Motor neuron (in vitro differentiated cells): ENCODE measurements at regions not wholly inside any gene's neighbourhood (a gene's known extent, or its start where the extent isn't known, plus 50 kb on each side); places are given as distances from the start of the nearest gene placed in this dataset.
"Not testable (repeated sequence)": the region's sequence is repeated elsewhere in the genome, so short reads cannot be mapped to it uniquely, and the experiment has no call there.

ENCODE experiments used
- ATAC-seq, 8 experiments: fragments of 200-7000 bp; cut with Tn5 transposase; replicated peaks in 6 of 8; 2 replicates each; pipeline ENCODE4 v1.8.0; 2021; ENCODE audit warnings: mild to moderate bottlenecking in 8 of 8, moderate library complexity in 8 of 8
- H3K27ac ChIP-seq, 2 donors: fragments of 250-450 bp; sonication (Bioruptor Pico); 2 replicates each; pipeline ENCODE4 v1.9.0; 2021; ENCODE audit warnings: antibody characterized with exemption in 2 of 2, mild to moderate bottlenecking in 2 of 2, moderate library complexity in 1 of 2
- H3K4me1 ChIP-seq, 2 donors: fragments of 250-450 bp; sonication (Bioruptor Pico); replicated peaks in 1 of 2; 2 replicates each; pipeline ENCODE4 v1.6.1; 2021; ENCODE audit warnings: antibody characterized with exemption in 2 of 2, mild to moderate bottlenecking in 2 of 2, moderate library complexity in 1 of 2
- H3K4me3 ChIP-seq, 5 donors: fragments of 250-450 bp; sonication (Bioruptor Pico); 2 replicates each; pipeline ENCODE4 v1.9.0; 2021; ENCODE audit warnings: antibody characterized with exemption in 5 of 5, mild to moderate bottlenecking in 5 of 5, moderate library complexity in 4 of 5
- WGBS, 10 experiments: fragments of 450-650 bp; shearing (Covaris generic); methylation state at CpG; one replicate each; pipeline ENCODE4 v1.0.0; 2022; 5-methylcytosine and 5-hydroxymethylcytosine counted together
- in situ Hi-C, 9 experiments: fragments of 400-800 bp; cut with MboI; loops; one replicate each; pipeline ENCODE4 v1.15.0; 2021; ENCODE audit warnings: low sequenced_read_pairs in 9 of 9, low pct_unique_long_range_greater_than_20kb in 2 of 9; ENCODE audit not compliant: unreplicated experiment in 9 of 9

DNA sequence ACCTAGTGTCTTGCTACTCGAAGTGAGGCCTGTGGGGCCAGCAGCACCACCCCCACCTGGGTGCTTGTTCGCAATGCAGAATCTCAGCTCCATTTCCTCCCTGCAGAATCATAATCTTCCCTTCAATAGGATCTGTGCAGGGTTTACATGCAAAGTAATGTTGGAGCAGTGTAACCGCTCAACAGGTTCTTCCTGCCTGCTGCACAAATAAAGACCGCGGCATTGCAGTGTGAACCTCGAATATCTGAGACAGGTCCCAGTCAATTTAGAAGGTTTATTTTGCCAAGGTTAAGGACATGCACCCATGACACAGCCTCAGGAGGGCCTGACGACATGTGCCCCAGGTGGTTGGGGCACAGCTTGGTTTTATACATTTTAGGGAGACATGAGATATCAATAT lies 119.2 kb downstream of the TLR5 start:
- Histone ChIP-seq H3K27ac (no peak overlapping the region), H3K4me1 (peaks cover 0 to 15% of the 10 kb centered on the region in 2 donors), H3K4me3 (no peak overlapping the region)
- ATAC-seq, result no peak
- 80 to 93% (median 85%) methylated on average over 1 to 7 of the region's 7 CpGs; no CpG with 5 or more reads in 2 of the 10 experiments for WGBS, 10 experiments
- in situ Hi-C loops, result no loop called here

DNA sequence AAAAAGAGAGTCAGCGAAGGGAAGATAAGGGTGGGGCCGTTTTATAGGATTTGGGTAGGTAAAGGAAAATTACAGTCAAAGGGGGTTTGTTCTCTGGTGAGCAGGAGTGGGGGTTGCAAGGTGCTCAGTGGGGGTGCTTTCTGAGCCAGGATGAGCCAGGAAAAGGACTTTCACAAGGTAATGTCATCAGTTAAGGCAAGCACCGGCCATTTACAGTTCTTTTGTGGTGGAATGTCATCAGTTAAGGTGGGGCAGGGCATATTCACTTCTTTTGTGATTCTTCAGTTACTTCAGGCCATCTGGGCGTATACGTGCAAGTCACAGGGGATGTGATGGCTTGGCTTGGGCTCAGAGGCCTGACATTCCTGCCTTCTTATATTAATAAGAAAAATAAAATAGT lies 118.6 kb downstream of the TLR5 start:
- 68 to 100% (median 81%) methylated on average over 1 to 3 of the region's 5 CpGs; no CpG with 5 or more reads in 5 of the 10 experiments for WGBS, 10 experiments
- H3K27ac ChIP-seq, ATAC-seq, H3K4me3 ChIP-seq, in situ Hi-C loops: not testable (repeated sequence)
- peaks cover 0 to 15% of the 10 kb centered on the region in 2 donors for H3K4me1 ChIP-seq

DNA sequence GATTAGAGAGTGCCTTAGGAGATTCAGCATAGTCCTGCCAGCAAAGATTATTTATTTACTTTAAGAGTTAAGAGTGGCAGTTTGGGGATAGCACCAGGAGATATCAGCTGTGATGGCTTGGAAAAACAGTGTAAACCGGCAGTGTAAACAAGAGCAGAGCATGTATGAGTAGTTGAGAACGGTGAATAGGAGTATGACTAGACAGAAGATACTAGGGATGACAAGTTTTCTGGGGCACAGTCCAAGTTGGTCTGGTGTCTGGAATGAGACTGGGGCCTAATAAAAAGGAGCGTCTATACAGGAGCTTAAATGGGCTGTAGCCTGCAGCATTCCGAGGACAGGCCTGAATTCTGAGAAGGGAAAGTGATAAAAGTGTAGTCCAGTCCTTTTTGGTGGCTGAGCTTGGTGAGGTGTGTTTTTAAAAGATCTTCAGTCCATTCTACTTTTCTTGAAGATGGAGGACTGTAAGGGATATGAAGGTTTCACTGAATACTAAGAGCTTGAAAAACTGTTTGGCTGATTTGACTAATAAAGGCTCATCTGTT lies 117.8 kb downstream of the TLR5 start:
- H3K27ac ChIP-seq, H3K4me3 ChIP-seq, in situ Hi-C loops, ATAC-seq: not testable (repeated sequence)
- 83 to 100% (median 94%) methylated on average over 1 to 4 of the region's 4 CpGs; no CpG with 5 or more reads in 4 of the 10 experiments for WGBS, 10 experiments
- H3K4me1 ChIP-seq, result peaks cover under 1 to 15% of the 10 kb centered on the region in 2 donors

DNA sequence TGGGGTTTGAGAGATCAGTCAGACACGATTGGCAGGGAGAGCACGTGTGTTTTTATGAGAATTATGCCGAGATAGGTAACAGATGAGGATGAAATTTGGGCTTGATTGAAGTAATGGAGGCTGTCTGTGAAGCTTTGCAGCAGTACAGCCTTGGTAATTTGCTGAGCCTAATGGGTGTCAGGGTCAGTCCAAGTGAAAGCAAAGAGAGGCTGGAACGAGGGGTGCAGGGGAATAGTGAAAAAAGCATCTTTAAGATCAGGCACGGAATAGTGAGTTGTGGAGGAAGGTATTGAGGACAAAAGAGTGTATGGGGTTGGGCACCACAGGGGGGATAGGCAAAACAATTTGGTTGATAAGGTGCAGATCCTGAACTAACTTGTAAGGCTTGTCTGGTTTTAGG lies 116.4 kb downstream of the TLR5 start:
- WGBS, 10 experiments, result 83 to 100% methylated on average over 1 of the region's 5 CpGs; no CpG with 5 or more reads in 8 of the 10 experiments
- H3K4me3 ChIP-seq, in situ Hi-C loops, ATAC-seq, H3K27ac ChIP-seq: not testable (repeated sequence)
- peaks cover 14 to 29% of the 10 kb centered on the region in 2 donors for H3K4me1 ChIP-seq

DNA sequence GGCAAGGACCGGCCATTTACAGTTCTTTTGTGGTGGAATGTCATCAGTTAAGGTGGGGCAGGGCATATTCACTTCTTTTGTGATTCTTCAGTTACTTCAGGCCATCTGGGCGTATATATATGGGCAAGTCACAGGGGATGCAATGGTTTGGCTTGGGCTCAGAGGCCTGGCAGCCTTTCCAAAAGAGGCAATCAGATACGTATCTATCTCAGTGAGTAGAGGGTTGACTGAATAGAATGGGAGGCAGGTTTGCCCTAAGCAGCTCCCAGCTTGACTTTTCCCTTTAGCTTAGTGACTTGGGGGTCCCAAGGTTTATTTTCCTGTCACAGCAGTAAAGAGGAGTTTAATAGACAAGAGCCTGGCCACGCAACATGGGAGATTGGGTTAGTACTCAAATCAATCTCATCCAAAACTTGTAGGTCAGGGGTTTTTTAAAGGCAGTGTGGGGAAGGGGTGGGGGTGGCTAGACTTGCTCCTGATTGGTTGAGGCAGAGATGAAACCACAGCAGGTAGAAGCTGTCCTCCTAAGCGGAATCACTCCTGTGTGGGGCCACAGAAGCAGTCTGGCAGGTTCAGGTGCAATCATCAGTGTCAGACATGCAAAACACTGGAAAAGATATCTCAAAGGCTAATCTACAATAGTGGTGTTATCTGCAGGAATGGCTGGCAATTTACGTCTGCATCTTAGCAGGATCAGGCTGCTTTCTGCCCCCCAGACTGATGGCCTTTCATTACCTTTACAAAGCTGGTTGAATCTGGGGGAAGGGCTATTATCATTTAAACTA lies 112.9 kb downstream of the TLR5 start:
- in situ Hi-C loops, result no loop called here
- Histone ChIP-seq H3K4me3 (no peak overlapping the region), H3K27ac (no peak overlapping the region), H3K4me1 (peaks cover 14 to 17% of the 10 kb centered on the region in 2 donors)
- 10 to 100% (median 69%) methylated on average over 1 to 6 of the region's 6 CpGs; no CpG with 5 or more reads in 1 of the 10 experiments for WGBS, 10 experiments
- ATAC-seq, result peak in 2 of 8 experiments; percentile 24 to 32

DNA sequence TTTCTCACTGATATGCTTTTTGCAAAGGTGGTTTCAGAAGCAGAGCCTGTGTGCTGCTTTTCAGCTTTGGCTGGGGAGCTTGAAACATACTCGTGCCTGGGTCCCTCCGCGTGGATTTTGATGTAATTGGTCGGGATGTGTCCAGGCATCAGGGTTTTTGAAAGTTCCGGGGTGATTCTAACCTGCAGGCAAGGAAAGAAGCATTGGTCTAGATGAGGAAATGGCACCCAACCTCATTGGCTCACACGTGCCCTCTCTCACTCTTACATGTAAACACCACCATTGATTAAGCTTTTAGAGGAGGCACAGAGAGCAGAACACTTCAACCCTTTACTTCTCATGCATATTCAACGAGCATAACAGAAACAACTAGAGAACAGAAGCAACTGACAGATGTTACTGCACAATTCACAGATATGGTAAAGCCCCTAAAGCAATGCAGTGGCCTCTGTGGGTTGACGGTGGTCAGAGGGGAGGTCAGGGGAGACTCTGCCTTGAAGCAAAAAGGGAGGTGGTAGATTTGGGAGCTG lies 112.1 kb downstream of the TLR5 start:
- 20 to 83% (median 45%) methylated on average over 1 to 8 of the region's 8 CpGs; no CpG with 5 or more reads in 2 of the 10 experiments for WGBS, 10 experiments
- no peak overlapping the region for H3K27ac ChIP-seq
- in situ Hi-C loops, result no loop called here

DNA sequence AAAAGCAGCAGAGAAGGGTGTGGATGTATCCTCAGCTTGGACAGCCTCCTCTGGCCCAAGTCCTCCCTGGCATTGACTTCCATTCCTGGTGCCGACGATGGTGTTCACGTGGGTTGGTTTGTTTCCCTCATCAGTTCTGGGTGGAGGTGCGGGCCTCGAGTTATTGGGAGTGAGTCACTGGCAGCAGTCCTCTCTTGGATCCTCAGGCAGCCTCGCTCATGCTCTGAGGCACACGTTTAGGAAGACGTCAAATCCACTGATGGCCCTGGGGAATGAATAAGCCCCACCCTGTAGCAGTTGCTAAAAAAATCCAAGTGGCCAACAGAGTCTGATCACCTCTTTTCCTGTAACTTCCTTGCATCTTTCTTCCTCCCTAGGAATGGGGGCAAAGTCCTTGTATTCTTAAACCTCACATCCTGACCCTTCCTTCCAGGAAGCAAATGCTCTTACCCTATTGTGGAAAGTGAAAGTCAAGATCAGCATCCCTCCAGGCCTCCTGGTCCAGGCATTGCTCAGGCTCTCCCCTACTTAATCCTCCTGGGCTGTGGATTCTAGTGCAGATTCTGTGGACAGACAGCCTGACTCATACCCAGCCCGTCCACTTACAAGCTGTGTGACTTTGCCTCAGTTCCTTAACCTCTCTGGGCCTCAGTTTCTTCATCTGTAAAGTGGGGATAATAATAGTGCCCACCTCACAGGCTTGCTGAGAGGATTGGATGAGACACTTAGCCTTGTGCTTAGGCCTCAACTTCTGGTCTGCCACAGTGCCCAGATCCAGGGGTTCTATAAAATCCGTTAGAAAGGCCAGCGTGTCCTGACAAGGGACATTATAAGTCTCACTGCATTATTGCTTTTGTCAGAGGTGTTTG lies 111.1 kb downstream of the TLR5 start:
- Histone ChIP-seq H3K4me3 (no peak overlapping the region), H3K4me1 (peaks cover 14 to 17% of the 10 kb centered on the region in 2 donors), H3K27ac (no peak overlapping the region)
- in situ Hi-C loops, result no loop called here
- peak in 3 of 8 experiments; percentile 85 to 98 (median 97) for ATAC-seq
- WGBS, 10 experiments, result 83 to 100% (median 90%) methylated on average over 1 to 8 of the region's 11 CpGs; no CpG with 5 or more reads in 3 of the 10 experiments

More for the DNA sequence above, 112.1 kb downstream of the TLR5 start:
- no peak overlapping the region for H3K4me3 ChIP-seq
- peak in 4 of 8 experiments; percentile 39 to 56 (median 48) for ATAC-seq
- peaks cover 14 to 17% of the 10 kb centered on the region in 2 donors for H3K4me1 ChIP-seq

DNA sequence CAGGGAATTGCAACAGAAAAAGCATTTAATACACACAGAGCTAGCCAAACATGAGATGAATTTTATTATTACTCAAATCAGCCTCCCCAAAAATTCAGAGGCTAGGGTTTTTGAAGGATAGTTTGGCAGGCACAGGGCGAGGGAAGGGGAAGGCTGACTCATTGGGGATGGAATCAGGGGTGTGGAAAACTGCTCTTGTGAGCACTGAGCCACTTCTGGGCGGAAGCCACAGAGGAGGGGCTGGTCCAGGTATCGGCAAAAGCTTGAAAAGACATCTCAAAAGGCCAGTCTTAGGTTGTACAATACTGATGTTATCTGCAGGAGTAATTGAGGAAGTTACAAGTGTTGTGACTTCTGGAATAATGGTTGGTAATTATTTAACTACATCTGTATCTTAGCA lies 109.4 kb downstream of the TLR5 start:
- Histone ChIP-seq H3K4me3 (no peak overlapping the region), H3K4me1 (peaks cover 14 to 17% of the 10 kb centered on the region in 2 donors), H3K27ac (no peak overlapping the region)
- WGBS, 10 experiments, result 0 to 93% (median 89%) methylated on average over 1 to 3 of the region's 3 CpGs; no CpG with 5 or more reads in 4 of the 10 experiments
- in situ Hi-C loops, result no loop called here
- ATAC-seq, result no peak

DNA sequence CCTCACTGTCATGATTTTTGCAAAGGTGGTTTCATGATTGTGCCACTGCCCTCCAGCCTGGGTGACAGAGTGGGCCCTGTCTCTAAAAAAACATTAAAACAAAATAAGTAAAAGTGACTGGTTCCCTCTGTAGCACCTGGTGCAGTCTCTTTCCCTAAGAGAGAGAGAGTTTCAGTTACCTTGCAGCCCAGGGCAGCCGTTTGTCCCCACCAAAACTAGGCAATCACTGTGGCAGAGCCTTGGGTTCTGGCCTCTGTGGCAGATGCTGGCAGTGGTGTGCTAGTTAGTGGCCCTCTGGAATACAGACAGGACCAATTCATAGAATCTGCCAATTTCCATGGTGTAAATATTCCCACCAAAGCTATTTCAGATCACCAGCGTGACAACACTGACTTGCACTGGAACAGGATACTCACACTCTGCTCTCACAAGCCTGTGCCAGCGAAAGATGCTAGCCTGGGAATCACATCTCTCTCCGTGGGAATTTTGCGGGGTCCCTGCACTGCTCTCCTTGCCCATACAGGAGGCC lies 108.7 kb downstream of the TLR5 start:
- ATAC-seq, result no peak
- Histone ChIP-seq H3K4me3 (no peak overlapping the region), H3K4me1 (peaks cover 14 to 17% of the 10 kb centered on the region in 2 donors), H3K27ac (no peak overlapping the region)
- WGBS, 10 experiments, result 67 to 100% (median 93%) methylated on average over 1 to 5 of the region's 5 CpGs; no CpG with 5 or more reads in 2 of the 10 experiments
- in situ Hi-C loops, result no loop called here

DNA sequence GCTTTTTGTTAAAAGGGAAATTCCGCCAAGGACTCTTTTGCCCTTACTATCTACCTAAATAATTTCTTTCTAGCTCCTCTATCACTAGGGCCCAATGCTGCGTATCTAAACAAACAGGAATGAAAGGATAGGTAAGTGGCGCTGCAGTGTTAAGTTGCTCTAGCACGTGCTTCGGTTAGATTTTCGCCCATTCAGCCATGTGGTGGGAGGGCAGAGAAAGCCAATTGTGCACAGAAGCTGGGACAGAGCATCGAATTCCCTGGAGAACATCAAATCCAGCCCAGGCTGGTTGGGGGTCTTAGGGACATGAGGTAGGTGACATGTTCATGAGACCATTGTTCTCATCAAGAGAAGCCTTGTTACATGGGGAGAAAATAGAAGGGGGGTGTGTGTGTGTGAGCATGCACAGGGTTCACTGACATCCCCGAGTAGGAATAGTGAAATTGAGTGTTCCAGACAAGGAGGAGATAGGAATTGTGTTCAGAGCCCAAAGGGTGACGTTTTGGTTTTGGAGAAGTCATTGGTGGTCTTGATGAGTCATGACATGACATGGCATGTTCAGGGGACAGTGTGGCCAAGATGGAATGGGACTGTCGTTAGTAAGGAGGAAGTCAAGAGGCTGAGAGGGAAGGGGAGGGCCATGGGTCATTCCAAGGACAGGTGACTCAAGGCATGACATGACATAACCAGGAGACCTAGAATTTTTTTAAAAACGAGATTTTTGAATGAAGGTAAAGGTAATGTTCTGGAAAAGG lies 107.1 kb downstream of the TLR5 start:
- in situ Hi-C loops, result no loop called here
- Histone ChIP-seq H3K27ac (no peak overlapping the region), H3K4me3 (no peak overlapping the region), H3K4me1 (peaks cover 8 to 10% of the 10 kb centered on the region in 2 donors)
- 30 to 100% (median 58%) methylated on average over 1 to 11 of the region's 11 CpGs for WGBS, 10 experiments
- no peak for ATAC-seq

DNA sequence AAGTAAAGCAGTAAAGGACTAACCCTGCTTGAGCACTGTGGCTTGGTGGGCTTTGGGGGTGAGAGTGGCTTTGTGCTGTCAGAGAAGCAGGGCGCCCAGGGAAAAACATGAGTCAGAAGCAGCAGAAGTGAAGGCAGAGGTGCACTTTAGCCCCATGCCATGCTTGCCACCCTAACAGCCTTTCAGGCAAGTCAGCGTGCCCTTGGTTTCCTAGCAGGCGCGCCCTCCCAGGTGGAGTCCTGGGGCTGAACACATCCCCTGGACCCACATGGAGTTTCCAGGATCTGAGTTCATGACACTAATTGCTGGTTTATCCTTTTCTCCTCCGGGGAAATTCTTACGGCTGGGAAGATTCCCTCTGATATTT lies 106.6 kb downstream of the TLR5 start:
- Histone ChIP-seq H3K4me3 (no peak overlapping the region), H3K27ac (no peak overlapping the region), H3K4me1 (peaks cover 2 to 4% of the 10 kb centered on the region in 2 donors)
- in situ Hi-C loops, result no loop called here
- no peak for ATAC-seq
- WGBS, 10 experiments, result 55 to 96% (median 89%) methylated on average over 2 to 6 of the region's 6 CpGs; no CpG with 5 or more reads in 4 of the 10 experiments

DNA sequence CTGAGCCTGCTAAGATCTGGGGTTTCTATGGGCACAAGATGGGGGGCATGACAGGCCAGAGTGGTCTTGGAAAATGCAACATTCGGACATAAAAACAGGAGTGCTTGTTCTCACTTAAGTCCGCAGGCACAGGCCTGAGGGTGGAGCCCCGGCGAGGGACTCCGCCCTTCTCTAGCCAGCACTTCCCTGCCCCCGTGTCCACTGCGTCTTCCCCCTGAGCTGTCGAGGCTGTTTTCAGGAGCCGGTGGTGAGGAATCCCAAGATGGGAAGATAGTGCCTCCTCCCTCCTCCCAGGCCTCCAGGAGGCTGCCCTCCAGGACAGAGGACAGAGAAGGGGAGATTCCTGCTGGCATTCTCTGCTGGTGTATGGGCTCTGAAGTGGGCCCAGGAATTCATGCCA lies 105.2 kb downstream of the TLR5 start:
- Histone ChIP-seq H3K4me3 (no peak overlapping the region), H3K27ac (no peak overlapping the region), H3K4me1 (no peaks in the 10 kb centered on the region)
- in situ Hi-C loops, result no loop called here
- WGBS, 10 experiments, result 38 to 78% (median 66%) methylated on average over 1 to 9 of the region's 9 CpGs; no CpG with 5 or more reads in 3 of the 10 experiments
- no peak for ATAC-seq
